MM.1S (cell line): ENCODE measurements at regions not wholly inside any gene's neighbourhood (a gene's known extent, or its start where the extent isn't known, plus 50 kb on each side); places are given as distances from the start of the nearest gene placed in this dataset.

Experiments used
- EZH2 ChIP-seq: fragments of 300-600 bp; sonication (generic); optimal IDR thresholded peaks from 2 replicates; pipeline ENCODE3; 2017; ENCODE audit warnings: low read depth, mild to moderate bottlenecking, antibody characterized with exemption, low read length, mixed read lengths
- TF ChIP-seq, protein P1 (sequence below): fragments of 300-600 bp; sonication (generic); IDR thresholded peaks from 2 replicates; pipeline ENCODE4 v1.5.1; 2016; ENCODE audit warnings: antibody characterized with exemption, low read length, mixed read lengths

GRCh38 chr2:226155093-226155875 lies 644.3 kb downstream of the IRS1 start:
- no peak for TF ChIP-seq EZH2
- TF ChIP-seq, protein P1, sequence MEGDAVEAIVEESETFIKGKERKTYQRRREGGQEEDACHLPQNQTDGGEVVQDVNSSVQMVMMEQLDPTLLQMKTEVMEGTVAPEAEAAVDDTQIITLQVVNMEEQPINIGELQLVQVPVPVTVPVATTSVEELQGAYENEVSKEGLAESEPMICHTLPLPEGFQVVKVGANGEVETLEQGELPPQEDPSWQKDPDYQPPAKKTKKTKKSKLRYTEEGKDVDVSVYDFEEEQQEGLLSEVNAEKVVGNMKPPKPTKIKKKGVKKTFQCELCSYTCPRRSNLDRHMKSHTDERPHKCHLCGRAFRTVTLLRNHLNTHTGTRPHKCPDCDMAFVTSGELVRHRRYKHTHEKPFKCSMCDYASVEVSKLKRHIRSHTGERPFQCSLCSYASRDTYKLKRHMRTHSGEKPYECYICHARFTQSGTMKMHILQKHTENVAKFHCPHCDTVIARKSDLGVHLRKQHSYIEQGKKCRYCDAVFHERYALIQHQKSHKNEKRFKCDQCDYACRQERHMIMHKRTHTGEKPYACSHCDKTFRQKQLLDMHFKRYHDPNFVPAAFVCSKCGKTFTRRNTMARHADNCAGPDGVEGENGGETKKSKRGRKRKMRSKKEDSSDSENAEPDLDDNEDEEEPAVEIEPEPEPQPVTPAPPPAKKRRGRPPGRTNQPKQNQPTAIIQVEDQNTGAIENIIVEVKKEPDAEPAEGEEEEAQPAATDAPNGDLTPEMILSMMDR: no peak
